GM23338 (cell line): ENCODE measurements at regions not wholly inside any gene's neighbourhood (a gene's known extent, or its start where the extent isn't known, plus 50 kb on each side); places are given as distances from the start of the nearest gene placed in this dataset.

Experiments
- ATAC-seq: fragments of 200-7000 bp; cut with Tn5 transposase; 3 replicates; pipeline ENCODE4 v1.9.1; 2020
- DNase-seq: peaks from one replicate; pipeline ENCODE4 v3.0.0-alpha.2; 2015; ENCODE audit warnings: low spot score
- H2AFZ ChIP-seq: fragments of 200-600 bp; sonication (generic); 2 replicates; pipeline ENCODE4 v1.8.0; 2016; ENCODE audit warnings: antibody characterized with exemption, mild to moderate bottlenecking, moderate library complexity
- H3F3A ChIP-seq: fragments of 200-600 bp; sonication (generic); replicated peaks from 2 replicates; pipeline ENCODE4 v1.8.0; 2017; ENCODE audit warnings: antibody characterized with exemption, mixed run types, low read depth
- H3K27ac ChIP-seq: fragments of 200-600 bp; sonication (generic); 2 replicates; pipeline ENCODE4 v1.6.1; 2016; ENCODE audit warnings: low read depth
- H3K27me3 ChIP-seq: fragments of 200-600 bp; sonication (generic); 2 replicates; pipeline ENCODE4 v1.8.0; 2016; ENCODE audit warnings: mild to moderate bottlenecking, mixed run types, moderate library complexity; ENCODE audit not compliant: insufficient read depth
- H3K36me3 ChIP-seq: fragments of 200-600 bp; sonication (generic); 2 replicates; pipeline ENCODE4 v1.8.0; 2016; ENCODE audit warnings: mild to moderate bottlenecking; ENCODE audit not compliant: insufficient read depth
- H3K4me1 ChIP-seq: fragments of 200-600 bp; sonication (generic); 2 replicates; pipeline ENCODE4 v1.8.0; 2016; ENCODE audit warnings: mild to moderate bottlenecking, moderate library complexity; ENCODE audit not compliant: insufficient read depth
- H3K4me2 ChIP-seq: fragments of 200-600 bp; sonication (generic); 2 replicates; pipeline ENCODE4 v1.7.1; 2017; ENCODE audit warnings: mixed run types
- H3K4me3 ChIP-seq: fragments of 200-600 bp; sonication (generic); 2 replicates; pipeline ENCODE4 v1.6.1; 2016; ENCODE audit warnings: mixed run types
- H3K79me2 ChIP-seq: fragments of 200-600 bp; sonication (generic); replicated peaks from 2 replicates; pipeline ENCODE4 v1.8.0; 2017; ENCODE audit warnings: mild to moderate bottlenecking; ENCODE audit not compliant: insufficient read depth
- H3K9me2 ChIP-seq: fragments of 200-600 bp; sonication (generic); 2 replicates; pipeline ENCODE4 v1.8.0; 2017; ENCODE audit not compliant: insufficient read depth
- H4K20me1 ChIP-seq: fragments of 200-600 bp; sonication (generic); replicated peaks from 2 replicates; pipeline ENCODE4 v1.8.0; 2017; ENCODE audit warnings: mild to moderate bottlenecking; ENCODE audit not compliant: insufficient read depth
- H3K27ac Mint-ChIP-seq: 2 replicates; pipeline ENCODE4 v1.8.0; 2020; ENCODE audit warnings: inconsistent platforms, mild to moderate bottlenecking, moderate library complexity, mixed read lengths
- H3K27me3 Mint-ChIP-seq: 3 replicates; pipeline ENCODE4 v1.8.0; 2022; ENCODE audit warnings: low read depth, mild to moderate bottlenecking, moderate library complexity, mixed read lengths, inconsistent platforms; ENCODE audit not compliant: insufficient read depth, poor library complexity
- H3K36me3 Mint-ChIP-seq: 3 replicates; pipeline ENCODE4 v1.8.0; 2021; ENCODE audit warnings: low read depth, mild to moderate bottlenecking, inconsistent platforms, moderate library complexity, mixed read lengths
- H3K4me1 Mint-ChIP-seq: 3 replicates; pipeline ENCODE4 v1.8.0; 2020; ENCODE audit warnings: mild to moderate bottlenecking, inconsistent platforms, mixed read lengths
- H3K4me3 Mint-ChIP-seq: 3 replicates; pipeline ENCODE4 v1.8.0; 2021; ENCODE audit warnings: moderate library complexity, mild to moderate bottlenecking, inconsistent platforms, mixed read lengths
- H3K9me3 Mint-ChIP-seq: 3 replicates; pipeline ENCODE4 v1.8.0; 2020; ENCODE audit warnings: moderate library complexity, mild to moderate bottlenecking, inconsistent platforms, mixed read lengths
- CREB1 ChIP-seq: fragments of 250-450 bp; sonication (Bioruptor Pico); IDR thresholded peaks from 2 replicates; pipeline ENCODE4 v1.5.0; 2020; ENCODE audit warnings: low read depth, mild to moderate bottlenecking, moderate library complexity
- ETS1 ChIP-seq: IDR thresholded peaks from 2 replicates; pipeline ENCODE4 v1.6.1; 2016; ENCODE audit warnings: antibody characterized with exemption
- EZH2 ChIP-seq: fragments of 200-600 bp; sonication (generic); IDR thresholded peaks from one replicate; pipeline ENCODE4 v1.8.0; 2017; ENCODE audit warnings: antibody characterized with exemption, mild to moderate bottlenecking, low read depth; ENCODE audit not compliant: unreplicated experiment
- EZH2phosphoT487 ChIP-seq: fragments of 200-600 bp; sonication (generic); IDR thresholded peaks from one replicate; pipeline ENCODE4 v1.8.1; 2018; ENCODE audit warnings: antibody characterized with exemption; ENCODE audit not compliant: unreplicated experiment
- JUNB ChIP-seq: IDR thresholded peaks from one replicate; pipeline ENCODE4 v1.6.1; 2016; ENCODE audit warnings: antibody characterized with exemption; ENCODE audit not compliant: unreplicated experiment
- NANOG ChIP-seq: IDR thresholded peaks from 2 replicates; pipeline ENCODE4 v1.6.1; 2016; ENCODE audit warnings: antibody characterized with exemption, borderline replicate concordance
- POLR2AphosphoS5 ChIP-seq: IDR thresholded peaks from 2 replicates; pipeline ENCODE4 v1.6.1; 2016; ENCODE audit warnings: antibody characterized with exemption, low read depth
- REST ChIP-seq: IDR thresholded peaks from one replicate; pipeline ENCODE4 v1.6.1; 2018; ENCODE audit warnings: antibody characterized with exemption; ENCODE audit not compliant: unreplicated experiment
- STAT1 ChIP-seq: IDR thresholded peaks from one replicate; pipeline ENCODE4 v1.6.1; 2016; ENCODE audit warnings: antibody characterized with exemption; ENCODE audit not compliant: unreplicated experiment
- ZNF114 ChIP-seq: fragments of 250-450 bp; sonication (Bioruptor Pico); IDR thresholded peaks from 2 replicates; pipeline ENCODE4 v1.5.0; 2020; ENCODE audit warnings: mild to moderate bottlenecking, moderate library complexity
- ZNF331 ChIP-seq: fragments of 250-450 bp; sonication (Bioruptor Pico); IDR thresholded peaks from 2 replicates; pipeline ENCODE4 v1.5.0; 2020; ENCODE audit warnings: low read depth, mild to moderate bottlenecking, moderate library complexity
- TF ChIP-seq, protein P1 (sequence below), 2 experiments: fragments of 200-600 bp in 1 of 2; sonication (generic) in 1 of 2; conservative IDR thresholded peaks; 2 replicates each; pipeline versions ENCODE4 v1.5.1 to v1.6.1; 2016 to 2017; ENCODE audit warnings: antibody characterized with exemption in 2 of 2, low read depth in 2 of 2, mild to moderate bottlenecking in 2 of 2, moderate library complexity in 1 of 2
- TF ChIP-seq, protein P2 (sequence below): fragments of 250-450 bp; sonication (Bioruptor Pico); IDR thresholded peaks from 2 replicates; pipeline ENCODE4 v1.5.0; 2020; ENCODE audit warnings: mild to moderate bottlenecking, moderate library complexity

DNA sequence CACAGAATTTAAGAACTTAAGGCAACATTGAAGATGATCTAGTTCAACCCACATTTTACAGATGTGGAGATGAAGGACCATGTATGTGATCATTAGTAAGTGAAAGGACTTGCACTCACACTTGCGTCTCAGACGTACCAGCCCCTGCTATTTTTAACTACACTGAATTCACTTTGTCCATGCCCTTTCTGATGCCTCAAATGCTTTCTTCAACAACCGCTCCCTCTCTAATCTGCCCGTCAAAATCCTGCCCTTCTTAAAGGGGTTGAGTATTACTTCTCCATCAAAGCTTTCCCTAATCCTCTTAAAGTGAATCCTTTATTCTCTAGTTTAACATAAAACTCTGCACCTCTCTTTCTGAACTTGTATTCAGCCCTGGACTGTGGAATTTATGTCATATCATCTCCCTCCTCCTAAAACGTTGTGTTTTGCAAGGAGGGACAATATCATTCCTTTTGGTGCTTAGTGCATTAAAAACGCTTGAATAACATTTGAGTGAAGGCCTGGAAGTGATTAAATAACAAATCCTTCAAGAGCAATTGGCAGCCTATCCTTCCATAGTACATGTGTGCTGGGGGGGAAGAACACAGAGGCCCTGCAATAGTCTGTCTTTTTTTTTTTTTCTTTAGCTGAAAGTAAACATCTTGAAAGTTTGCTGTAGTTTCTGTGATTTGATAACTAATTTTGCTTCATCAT lies 493.3 kb downstream of the LMO7 start:
- H3F3A ChIP-seq: no peaks in the 10 kb centered on the region
- H4K20me1 ChIP-seq: no peaks in the 10 kb centered on the region
- no peaks in the 10 kb centered on the region for H3K4me1 Mint-ChIP-seq
- peak overlapping the region; percentile 29; the same call in 1 of the 2 replicates for H2AFZ ChIP-seq
- H3K4me2 ChIP-seq: no peak overlapping the region
- TF ChIP-seq JUNB: no peak
- TF ChIP-seq ETS1: no peak
- no peak for TF ChIP-seq ZNF331 (CRISPR knock-in tag)
- TF ChIP-seq ZNF114 (CRISPR knock-in tag): no peak
- TF ChIP-seq STAT1: no peak
- TF ChIP-seq, protein P1, sequence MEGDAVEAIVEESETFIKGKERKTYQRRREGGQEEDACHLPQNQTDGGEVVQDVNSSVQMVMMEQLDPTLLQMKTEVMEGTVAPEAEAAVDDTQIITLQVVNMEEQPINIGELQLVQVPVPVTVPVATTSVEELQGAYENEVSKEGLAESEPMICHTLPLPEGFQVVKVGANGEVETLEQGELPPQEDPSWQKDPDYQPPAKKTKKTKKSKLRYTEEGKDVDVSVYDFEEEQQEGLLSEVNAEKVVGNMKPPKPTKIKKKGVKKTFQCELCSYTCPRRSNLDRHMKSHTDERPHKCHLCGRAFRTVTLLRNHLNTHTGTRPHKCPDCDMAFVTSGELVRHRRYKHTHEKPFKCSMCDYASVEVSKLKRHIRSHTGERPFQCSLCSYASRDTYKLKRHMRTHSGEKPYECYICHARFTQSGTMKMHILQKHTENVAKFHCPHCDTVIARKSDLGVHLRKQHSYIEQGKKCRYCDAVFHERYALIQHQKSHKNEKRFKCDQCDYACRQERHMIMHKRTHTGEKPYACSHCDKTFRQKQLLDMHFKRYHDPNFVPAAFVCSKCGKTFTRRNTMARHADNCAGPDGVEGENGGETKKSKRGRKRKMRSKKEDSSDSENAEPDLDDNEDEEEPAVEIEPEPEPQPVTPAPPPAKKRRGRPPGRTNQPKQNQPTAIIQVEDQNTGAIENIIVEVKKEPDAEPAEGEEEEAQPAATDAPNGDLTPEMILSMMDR (conservative IDR thresholded peaks at IDR 0.05; ENCODE audit: low read depth in 2 of 2): no peak
- TF ChIP-seq CREB1 (CRISPR knock-in tag): no peak
- TF ChIP-seq, protein P2, sequence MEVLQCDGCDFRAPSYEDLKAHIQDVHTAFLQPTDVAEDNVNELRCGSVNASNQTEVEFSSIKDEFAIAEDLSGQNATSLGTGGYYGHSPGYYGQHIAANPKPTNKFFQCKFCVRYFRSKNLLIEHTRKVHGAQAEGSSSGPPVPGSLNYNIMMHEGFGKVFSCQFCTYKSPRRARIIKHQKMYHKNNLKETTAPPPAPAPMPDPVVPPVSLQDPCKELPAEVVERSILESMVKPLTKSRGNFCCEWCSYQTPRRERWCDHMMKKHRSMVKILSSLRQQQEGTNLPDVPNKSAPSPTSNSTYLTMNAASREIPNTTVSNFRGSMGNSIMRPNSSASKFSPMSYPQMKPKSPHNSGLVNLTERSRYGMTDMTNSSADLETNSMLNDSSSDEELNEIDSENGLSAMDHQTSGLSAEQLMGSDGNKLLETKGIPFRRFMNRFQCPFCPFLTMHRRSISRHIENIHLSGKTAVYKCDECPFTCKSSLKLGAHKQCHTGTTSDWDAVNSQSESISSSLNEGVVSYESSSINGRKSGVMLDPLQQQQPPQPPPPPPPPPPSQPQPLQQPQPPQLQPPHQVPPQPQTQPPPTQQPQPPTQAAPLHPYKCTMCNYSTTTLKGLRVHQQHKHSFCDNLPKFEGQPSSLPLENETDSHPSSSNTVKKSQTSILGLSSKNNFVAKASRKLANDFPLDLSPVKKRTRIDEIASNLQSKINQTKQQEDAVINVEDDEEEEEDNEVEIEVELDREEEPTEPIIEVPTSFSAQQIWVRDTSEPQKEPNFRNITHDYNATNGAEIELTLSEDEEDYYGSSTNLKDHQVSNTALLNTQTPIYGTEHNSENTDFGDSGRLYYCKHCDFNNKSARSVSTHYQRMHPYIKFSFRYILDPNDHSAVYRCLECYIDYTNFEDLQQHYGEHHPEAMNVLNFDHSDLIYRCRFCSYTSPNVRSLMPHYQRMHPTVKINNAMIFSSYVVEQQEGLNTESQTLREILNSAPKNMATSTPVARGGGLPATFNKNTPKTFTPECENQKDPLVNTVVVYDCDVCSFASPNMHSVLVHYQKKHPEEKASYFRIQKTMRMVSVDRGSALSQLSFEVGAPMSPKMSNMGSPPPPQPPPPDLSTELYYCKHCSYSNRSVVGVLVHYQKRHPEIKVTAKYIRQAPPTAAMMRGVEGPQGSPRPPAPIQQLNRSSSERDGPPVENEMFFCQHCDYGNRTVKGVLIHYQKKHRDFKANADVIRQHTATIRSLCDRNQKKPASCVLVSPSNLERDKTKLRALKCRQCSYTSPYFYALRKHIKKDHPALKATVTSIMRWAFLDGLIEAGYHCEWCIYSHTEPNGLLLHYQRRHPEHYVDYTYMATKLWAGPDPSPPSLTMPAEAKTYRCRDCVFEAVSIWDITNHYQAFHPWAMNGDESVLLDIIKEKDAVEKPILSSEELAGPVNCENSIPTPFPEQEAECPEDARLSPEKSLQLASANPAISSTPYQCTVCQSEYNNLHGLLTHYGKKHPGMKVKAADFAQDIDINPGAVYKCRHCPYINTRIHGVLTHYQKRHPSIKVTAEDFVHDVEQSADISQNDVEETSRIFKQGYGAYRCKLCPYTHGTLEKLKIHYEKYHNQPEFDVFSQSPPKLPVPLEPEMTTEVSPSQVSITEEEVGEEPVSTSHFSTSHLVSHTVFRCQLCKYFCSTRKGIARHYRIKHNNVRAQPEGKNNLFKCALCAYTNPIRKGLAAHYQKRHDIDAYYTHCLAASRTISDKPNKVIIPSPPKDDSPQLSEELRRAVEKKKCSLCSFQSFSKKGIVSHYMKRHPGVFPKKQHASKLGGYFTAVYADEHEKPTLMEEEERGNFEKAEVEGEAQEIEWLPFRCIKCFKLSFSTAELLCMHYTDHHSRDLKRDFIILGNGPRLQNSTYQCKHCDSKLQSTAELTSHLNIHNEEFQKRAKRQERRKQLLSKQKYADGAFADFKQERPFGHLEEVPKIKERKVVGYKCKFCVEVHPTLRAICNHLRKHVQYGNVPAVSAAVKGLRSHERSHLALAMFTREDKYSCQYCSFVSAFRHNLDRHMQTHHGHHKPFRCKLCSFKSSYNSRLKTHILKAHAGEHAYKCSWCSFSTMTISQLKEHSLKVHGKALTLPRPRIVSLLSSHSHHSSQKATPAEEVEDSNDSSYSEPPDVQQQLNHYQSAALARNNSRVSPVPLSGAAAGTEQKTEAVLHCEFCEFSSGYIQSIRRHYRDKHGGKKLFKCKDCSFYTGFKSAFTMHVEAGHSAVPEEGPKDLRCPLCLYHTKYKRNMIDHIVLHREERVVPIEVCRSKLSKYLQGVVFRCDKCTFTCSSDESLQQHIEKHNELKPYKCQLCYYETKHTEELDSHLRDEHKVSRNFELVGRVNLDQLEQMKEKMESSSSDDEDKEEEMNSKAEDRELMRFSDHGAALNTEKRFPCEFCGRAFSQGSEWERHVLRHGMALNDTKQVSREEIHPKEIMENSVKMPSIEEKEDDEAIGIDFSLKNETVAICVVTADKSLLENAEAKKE (CRISPR knock-in tag): no peak
- no peak for TF ChIP-seq REST
- TF ChIP-seq NANOG: no peak
- TF ChIP-seq POLR2AphosphoS5: no peak
- TF ChIP-seq EZH2: no peak
- no peak for TF ChIP-seq EZH2phosphoT487
- peaks cover 5% of the 10 kb centered on the region; the same call in 1 of the 2 replicates for H3K9me2 ChIP-seq
- no peaks in the 10 kb centered on the region for H3K36me3 Mint-ChIP-seq
- H3K4me3 ChIP-seq: no peak overlapping the region
- ATAC-seq (no peak), DNase-seq (no peak)
- H3K27ac ChIP-seq: no peak overlapping the region
- no peaks in the 10 kb centered on the region for H3K79me2 ChIP-seq
- no peak overlapping the region for H3K27ac Mint-ChIP-seq
- no peak overlapping the region for H3K4me3 Mint-ChIP-seq
- H3K4me1 ChIP-seq: no peaks in the 10 kb centered on the region
- no peaks in the 10 kb centered on the region for H3K36me3 ChIP-seq
- no peaks in the 10 kb centered on the region for H3K27me3 ChIP-seq
- H3K9me3 Mint-ChIP-seq: peaks cover 12% of the 10 kb centered on the region
- no peaks in the 10 kb centered on the region for H3K27me3 Mint-ChIP-seq
